Tibial artery (tissue), 4 donors: ENCODE measurements at regions not wholly inside any gene's neighbourhood (a gene's known extent, or its start where the extent isn't known, plus 50 kb on each side); places are given as distances from the start of the nearest gene placed in this dataset.

Experiments
- DNase-seq, 2 donors: peaks; one replicate each; pipeline ENCODE4 v3.0.0-alpha.2; 2019
- H3K27ac ChIP-seq, 2 donors: fragments of 200-600 bp; sonication (generic) in 1 of 2; 1 replicate in 1 of 2; 2 replicates in 1 of 2; pipeline ENCODE4 v1.5.1; 2018 to 2019; ENCODE audit warnings: mild to moderate bottlenecking in 1 of 2
- H3K27me3 ChIP-seq, 2 donors: fragments of 200-600 bp; sonication (generic) in 1 of 2; one replicate each; pipeline versions ENCODE4 v1.5.1 to v1.6.0; 2016 to 2019
- H3K36me3 ChIP-seq, 3 donors: fragments of 200-600 bp; sonication (generic) in 2 of 3; one replicate each; pipeline ENCODE4 v1.5.1; 2016 to 2019; ENCODE audit warnings: mild to moderate bottlenecking in 2 of 3
- H3K4me1 ChIP-seq, 4 donors: fragments of 200-600 bp; sonication (generic) in 2 of 4; 1 replicate in 3 of 4; 2 replicates in 1 of 4; pipeline ENCODE4 v1.5.1; 2016 to 2019
- H3K4me3 ChIP-seq, 2 donors: fragments of 200-600 bp; sonication (generic) in 1 of 2; 1 replicate in 1 of 2; 2 replicates in 1 of 2; pipeline ENCODE4 v1.5.1; 2018 to 2019; ENCODE audit warnings: mild to moderate bottlenecking in 2 of 2
- H3K9me3 ChIP-seq, 3 donors: fragments of 200-600 bp; sonication (generic) in 1 of 3; one replicate each; pipeline ENCODE4 v1.5.1; 2016 to 2019
- intact Hi-C: fragments of 100-400 bp; cut with DNase I; formaldehyde crosslinking; loops from one replicate; pipeline ENCODE4 v1.15.0; 2023; ENCODE audit warnings: low total_unique reads
- TF ChIP-seq, protein P1 (sequence below), 2 experiments: fragments of 200-600 bp in 1 of 2; fragments of 450-650 bp in 1 of 2; IDR thresholded peaks; one replicate each; pipeline ENCODE4 v1.5.1; 2017 to 2019; ENCODE audit warnings: antibody characterized with exemption in 2 of 2, mild to moderate bottlenecking in 1 of 2, moderate library complexity in 1 of 2

DNA sequence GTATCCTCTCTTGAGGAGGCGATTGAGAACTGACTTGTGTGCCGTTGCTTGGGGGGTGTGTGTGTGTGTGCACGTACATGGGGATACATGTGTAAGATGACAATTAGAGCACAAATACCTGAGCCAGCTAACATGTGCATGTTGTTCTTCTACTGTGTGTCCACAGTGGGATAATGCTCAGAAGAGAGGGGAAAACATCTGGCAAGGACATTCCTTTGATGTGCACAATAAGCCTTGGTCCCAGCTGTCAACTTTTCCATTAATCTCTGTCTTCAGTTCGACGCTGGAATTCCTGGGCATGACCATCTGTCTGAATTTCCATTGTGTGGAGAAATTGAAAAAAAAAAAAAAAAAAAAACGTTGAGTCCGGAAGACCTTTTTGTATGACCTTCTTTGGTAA, 592.0 kb upstream of the GALNTL6 start:
- Histone ChIP-seq H3K36me3 (no peaks in the 10 kb centered on the region), H3K27ac (no peak overlapping the region), H3K4me3 (no peak overlapping the region), H3K27me3 (no peaks in the 10 kb centered on the region), H3K9me3 (no peaks in the 10 kb centered on the region), H3K4me1 (no peaks in the 10 kb centered on the region)
- DNase-seq = no peak
- intact Hi-C loops = no loop called here
- TF ChIP-seq, protein P1, sequence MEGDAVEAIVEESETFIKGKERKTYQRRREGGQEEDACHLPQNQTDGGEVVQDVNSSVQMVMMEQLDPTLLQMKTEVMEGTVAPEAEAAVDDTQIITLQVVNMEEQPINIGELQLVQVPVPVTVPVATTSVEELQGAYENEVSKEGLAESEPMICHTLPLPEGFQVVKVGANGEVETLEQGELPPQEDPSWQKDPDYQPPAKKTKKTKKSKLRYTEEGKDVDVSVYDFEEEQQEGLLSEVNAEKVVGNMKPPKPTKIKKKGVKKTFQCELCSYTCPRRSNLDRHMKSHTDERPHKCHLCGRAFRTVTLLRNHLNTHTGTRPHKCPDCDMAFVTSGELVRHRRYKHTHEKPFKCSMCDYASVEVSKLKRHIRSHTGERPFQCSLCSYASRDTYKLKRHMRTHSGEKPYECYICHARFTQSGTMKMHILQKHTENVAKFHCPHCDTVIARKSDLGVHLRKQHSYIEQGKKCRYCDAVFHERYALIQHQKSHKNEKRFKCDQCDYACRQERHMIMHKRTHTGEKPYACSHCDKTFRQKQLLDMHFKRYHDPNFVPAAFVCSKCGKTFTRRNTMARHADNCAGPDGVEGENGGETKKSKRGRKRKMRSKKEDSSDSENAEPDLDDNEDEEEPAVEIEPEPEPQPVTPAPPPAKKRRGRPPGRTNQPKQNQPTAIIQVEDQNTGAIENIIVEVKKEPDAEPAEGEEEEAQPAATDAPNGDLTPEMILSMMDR (IDR thresholded peaks at IDR 0.05) = no peak

DNA sequence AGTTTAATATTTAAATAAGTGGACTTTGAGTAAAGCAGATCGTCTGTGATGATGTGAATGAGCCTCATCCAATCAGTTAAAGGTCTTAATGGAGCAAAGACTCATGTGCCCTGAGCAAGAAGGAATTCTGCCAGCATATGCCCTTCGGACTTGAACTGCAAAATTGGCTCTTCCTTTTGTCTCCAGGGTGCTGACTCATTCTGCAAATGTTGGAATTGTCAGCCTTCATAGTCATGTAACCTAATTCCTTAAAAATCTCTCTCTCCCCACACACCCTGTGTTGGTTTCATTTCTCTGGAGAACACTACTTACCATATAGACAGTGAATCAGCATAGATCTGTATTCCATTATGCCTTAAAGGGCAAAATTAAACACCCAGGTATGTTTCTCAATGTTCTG, 609.8 kb upstream of the GALNTL6 start:
- Histone ChIP-seq H3K36me3 (no peaks in the 10 kb centered on the region), H3K27me3 (no peaks in the 10 kb centered on the region), H3K4me1 (no peaks in the 10 kb centered on the region), H3K9me3 (no peaks in the 10 kb centered on the region), H3K27ac (no peak overlapping the region), H3K4me3 (no peak overlapping the region)
- DNase-seq = no peak
- TF ChIP-seq, protein P1 (IDR thresholded peaks at IDR 0.05) = no peak
- intact Hi-C loops = no loop called here

DNA sequence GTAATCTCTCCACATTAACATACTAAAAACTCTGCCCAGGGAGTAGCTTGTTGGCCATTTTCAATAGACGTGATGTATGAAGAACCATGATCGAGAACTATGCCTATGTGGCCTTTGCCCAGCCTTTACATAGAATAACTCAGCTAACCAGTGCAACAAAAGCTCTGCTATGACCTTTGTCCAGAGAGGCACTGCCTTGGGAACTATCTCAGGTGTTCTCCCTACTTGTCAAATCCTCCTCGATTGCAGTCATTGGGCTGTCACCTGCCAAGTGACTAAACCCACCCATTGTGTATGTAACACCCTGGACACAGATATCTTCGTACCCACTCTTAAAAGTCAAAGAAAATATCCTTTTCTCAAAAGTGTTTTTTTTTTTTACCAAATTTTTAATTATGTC, 610.3 kb upstream of the GALNTL6 start:
- TF ChIP-seq, protein P1 (IDR thresholded peaks at IDR 0.05) = no peak
- H3K27me3 ChIP-seq = no peaks in the 10 kb centered on the region
- no peak for DNase-seq
- no peak overlapping the region for H3K27ac ChIP-seq
- H3K4me3 ChIP-seq = no peak overlapping the region
- no peaks in the 10 kb centered on the region for H3K9me3 ChIP-seq
- intact Hi-C loops = no loop called here
- H3K4me1 ChIP-seq = no peaks in the 10 kb centered on the region
- H3K36me3 ChIP-seq = no peaks in the 10 kb centered on the region

- intact Hi-C loops = no loop called here
- no peak for DNase-seq
- Histone ChIP-seq H3K36me3 (no peaks in the 10 kb centered on the region), H3K27ac (no peak overlapping the region), H3K4me1 (no peaks in the 10 kb centered on the region), H3K9me3 (no peaks in the 10 kb centered on the region), H3K4me3 (no peak overlapping the region), H3K27me3 (no peaks in the 10 kb centered on the region)
- TF ChIP-seq, protein P1 (IDR thresholded peaks at IDR 0.05) = no peak
These were observed 626.5 kb upstream of the GALNTL6 start for GRCh38 chr4:171186700-171187099.

GRCh38 chr4:171181090-171181489, 632.1 kb upstream of the GALNTL6 start:
- H3K27ac ChIP-seq = no peak overlapping the region

More at GRCh38 chr4:171181090-171181489, 632.1 kb upstream of the GALNTL6 start:
- Histone ChIP-seq H3K4me3 (no peak overlapping the region), H3K27me3 (no peaks in the 10 kb centered on the region), H3K4me1 (no peaks in the 10 kb centered on the region), H3K9me3 (no peaks in the 10 kb centered on the region), H3K36me3 (no peaks in the 10 kb centered on the region)
- DNase-seq = no peak
- TF ChIP-seq, protein P1 (IDR thresholded peaks at IDR 0.05) = no peak
- intact Hi-C loops = no loop called here
